Left ventricle myocardium inferior (tissue), 1 donor: ENCODE measurements at regions not wholly inside any gene's neighbourhood (a gene's known extent, or its start where the extent isn't known, plus 50 kb on each side); places are given as distances from the start of the nearest gene placed in this dataset.

Experiments used
- DNase-seq: peaks from one replicate; pipeline ENCODE4 v3.0.0-alpha.2; 2020
- H3K27ac ChIP-seq: fragments of 200-600 bp; replicated peaks from 2 replicates; pipeline ENCODE4 v1.8.0; 2021
- H3K27me3 ChIP-seq: fragments of 200-600 bp; 2 replicates; pipeline ENCODE4 v1.8.0; 2021; ENCODE audit warnings: low read depth
- H3K36me3 ChIP-seq: fragments of 200-600 bp; 2 replicates; pipeline ENCODE4 v1.8.0; 2021
- H3K4me1 ChIP-seq: fragments of 200-600 bp; 2 replicates; pipeline ENCODE4 v1.8.0; 2021
- H3K4me3 ChIP-seq: fragments of 200-600 bp; 2 replicates; pipeline ENCODE4 v1.8.0; 2021; ENCODE audit warnings: mild to moderate bottlenecking, moderate library complexity
- H3K9me3 ChIP-seq: fragments of 200-600 bp; replicated peaks from 2 replicates; pipeline ENCODE4 v1.8.0; 2021
- intact Hi-C: fragments of 100-400 bp; cut with micrococcal nuclease; formaldehyde crosslinking; loops from one replicate; pipeline ENCODE4 v1.11.0; 2022
- TF ChIP-seq, protein P1 (sequence below): fragments of 200-600 bp; IDR thresholded peaks from 2 replicates; pipeline ENCODE4 v1.8.0; 2021; ENCODE audit warnings: antibody characterized with exemption, mild to moderate bottlenecking, borderline replicate concordance
- donor health status: DM: no; HTN: yes; CAD: no; lungs with severe emphysema.

DNA sequence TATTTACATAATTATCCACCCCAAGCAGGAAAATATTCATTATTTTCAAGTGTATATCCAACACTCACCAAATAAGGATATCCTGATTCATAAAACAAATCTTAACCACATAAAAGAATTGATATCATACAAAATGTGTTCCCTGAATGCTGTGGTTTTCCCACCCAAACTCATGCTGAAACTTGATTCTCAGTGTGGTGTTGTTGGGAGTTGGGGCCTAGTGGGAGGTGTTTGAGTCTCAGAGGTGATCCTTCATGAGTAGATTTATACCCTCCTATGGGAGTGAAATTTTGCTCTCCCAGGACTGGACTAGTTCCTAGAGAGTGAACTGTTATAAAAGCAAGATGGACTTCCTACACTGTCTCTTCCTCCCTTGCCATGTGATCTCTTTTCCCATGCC is 1028.3 kb downstream of the SORCS1 start:
- TF ChIP-seq, protein P1, sequence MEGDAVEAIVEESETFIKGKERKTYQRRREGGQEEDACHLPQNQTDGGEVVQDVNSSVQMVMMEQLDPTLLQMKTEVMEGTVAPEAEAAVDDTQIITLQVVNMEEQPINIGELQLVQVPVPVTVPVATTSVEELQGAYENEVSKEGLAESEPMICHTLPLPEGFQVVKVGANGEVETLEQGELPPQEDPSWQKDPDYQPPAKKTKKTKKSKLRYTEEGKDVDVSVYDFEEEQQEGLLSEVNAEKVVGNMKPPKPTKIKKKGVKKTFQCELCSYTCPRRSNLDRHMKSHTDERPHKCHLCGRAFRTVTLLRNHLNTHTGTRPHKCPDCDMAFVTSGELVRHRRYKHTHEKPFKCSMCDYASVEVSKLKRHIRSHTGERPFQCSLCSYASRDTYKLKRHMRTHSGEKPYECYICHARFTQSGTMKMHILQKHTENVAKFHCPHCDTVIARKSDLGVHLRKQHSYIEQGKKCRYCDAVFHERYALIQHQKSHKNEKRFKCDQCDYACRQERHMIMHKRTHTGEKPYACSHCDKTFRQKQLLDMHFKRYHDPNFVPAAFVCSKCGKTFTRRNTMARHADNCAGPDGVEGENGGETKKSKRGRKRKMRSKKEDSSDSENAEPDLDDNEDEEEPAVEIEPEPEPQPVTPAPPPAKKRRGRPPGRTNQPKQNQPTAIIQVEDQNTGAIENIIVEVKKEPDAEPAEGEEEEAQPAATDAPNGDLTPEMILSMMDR = no peak
- Histone ChIP-seq H3K36me3 (no peaks in the 10 kb centered on the region), H3K4me1 (no peaks in the 10 kb centered on the region), H3K27ac (no peak overlapping the region), H3K9me3 (no peaks in the 10 kb centered on the region), H3K27me3 (no peaks in the 10 kb centered on the region), H3K4me3 (no peak overlapping the region)
- intact Hi-C loops = no loop called here
- no peak for DNase-seq

DNA sequence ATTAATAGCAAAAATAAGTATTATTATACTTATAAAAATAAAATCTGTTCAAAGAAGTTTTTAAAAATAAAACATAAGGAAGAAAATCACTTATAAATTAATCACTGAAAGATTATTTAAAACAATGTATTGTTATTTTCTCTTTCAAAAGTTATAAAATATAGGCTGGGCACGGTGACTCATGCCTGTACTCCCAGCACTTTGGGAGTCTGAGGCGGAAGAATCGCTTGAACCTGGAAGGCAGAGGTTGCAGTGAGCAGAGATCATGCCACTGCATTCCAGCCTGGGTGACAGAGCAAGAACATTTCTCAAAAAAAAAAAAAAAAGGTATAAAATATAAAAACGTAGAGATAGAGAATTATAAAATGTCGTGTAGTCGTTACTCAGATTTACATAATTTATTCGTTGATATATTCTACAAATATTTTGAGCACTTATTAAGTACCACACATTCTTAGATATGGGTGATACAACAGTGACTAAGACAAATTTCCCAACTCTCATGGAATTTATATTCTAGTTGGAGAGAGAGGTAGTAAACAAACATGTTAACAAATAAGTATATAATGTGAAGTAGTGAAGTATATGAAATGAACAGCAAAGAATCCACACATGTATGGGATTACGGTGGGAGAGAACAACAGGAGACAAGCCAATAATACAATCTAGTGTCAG is 1030.0 kb downstream of the SORCS1 start:
- Histone ChIP-seq H3K4me1 (no peaks in the 10 kb centered on the region), H3K27me3 (no peaks in the 10 kb centered on the region), H3K27ac (no peak overlapping the region), H3K36me3 (no peaks in the 10 kb centered on the region), H3K9me3 (no peaks in the 10 kb centered on the region), H3K4me3 (no peak overlapping the region)
- intact Hi-C loops = no loop called here
- no peak for DNase-seq
- TF ChIP-seq, protein P1 = no peak

DNA sequence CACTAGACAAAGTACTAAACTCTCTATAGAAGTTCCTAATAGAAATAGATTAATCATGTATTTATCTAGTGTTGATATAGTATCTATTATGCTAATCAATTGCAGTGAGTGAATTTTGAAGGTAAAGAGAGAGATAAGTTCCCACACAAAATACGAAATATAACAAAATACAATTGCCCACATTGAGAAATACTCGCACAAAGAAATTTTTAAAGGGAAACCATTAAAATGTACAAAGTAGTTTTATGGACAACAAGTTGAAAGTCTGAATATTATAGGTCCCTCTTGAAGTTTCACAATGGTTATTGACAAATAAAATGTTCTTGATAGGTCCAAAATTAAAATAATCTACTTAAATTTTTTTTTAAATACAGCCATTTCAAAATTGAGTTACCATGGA is 1031.1 kb downstream of the SORCS1 start:
- DNase-seq = no peak
- H3K4me3 ChIP-seq = no peak overlapping the region
- H3K27me3 ChIP-seq = no peaks in the 10 kb centered on the region
- intact Hi-C loops = no loop called here
- no peak overlapping the region for H3K27ac ChIP-seq
- no peaks in the 10 kb centered on the region for H3K9me3 ChIP-seq
- no peaks in the 10 kb centered on the region for H3K4me1 ChIP-seq
- TF ChIP-seq, protein P1 = no peak
- no peaks in the 10 kb centered on the region for H3K36me3 ChIP-seq

DNA sequence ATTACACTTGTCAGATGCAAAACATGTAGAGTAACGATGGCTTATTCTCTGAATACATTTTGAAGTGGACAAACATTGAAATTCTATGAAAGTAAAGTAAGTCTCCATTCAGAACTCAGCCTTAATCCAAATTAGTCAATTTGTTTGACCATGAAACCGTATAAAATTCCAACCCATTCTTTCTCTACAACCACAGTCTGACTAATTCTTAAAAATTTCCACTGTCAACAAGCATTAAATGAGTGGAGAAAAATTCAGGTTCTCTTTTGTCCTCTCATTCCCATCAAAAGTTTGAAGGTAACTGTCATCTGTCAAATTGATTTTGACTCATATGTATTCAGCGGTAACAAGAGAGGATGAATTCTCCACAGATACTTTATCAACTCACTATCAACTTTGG is 1031.5 kb downstream of the SORCS1 start:
- no peaks in the 10 kb centered on the region for H3K4me1 ChIP-seq
- no peak overlapping the region for H3K27ac ChIP-seq
- H3K36me3 ChIP-seq = no peaks in the 10 kb centered on the region
- TF ChIP-seq, protein P1 = no peak
- no peak for DNase-seq
- H3K27me3 ChIP-seq = no peaks in the 10 kb centered on the region
- no peaks in the 10 kb centered on the region for H3K9me3 ChIP-seq
- no peak overlapping the region for H3K4me3 ChIP-seq
- intact Hi-C loops = no loop called here

DNA sequence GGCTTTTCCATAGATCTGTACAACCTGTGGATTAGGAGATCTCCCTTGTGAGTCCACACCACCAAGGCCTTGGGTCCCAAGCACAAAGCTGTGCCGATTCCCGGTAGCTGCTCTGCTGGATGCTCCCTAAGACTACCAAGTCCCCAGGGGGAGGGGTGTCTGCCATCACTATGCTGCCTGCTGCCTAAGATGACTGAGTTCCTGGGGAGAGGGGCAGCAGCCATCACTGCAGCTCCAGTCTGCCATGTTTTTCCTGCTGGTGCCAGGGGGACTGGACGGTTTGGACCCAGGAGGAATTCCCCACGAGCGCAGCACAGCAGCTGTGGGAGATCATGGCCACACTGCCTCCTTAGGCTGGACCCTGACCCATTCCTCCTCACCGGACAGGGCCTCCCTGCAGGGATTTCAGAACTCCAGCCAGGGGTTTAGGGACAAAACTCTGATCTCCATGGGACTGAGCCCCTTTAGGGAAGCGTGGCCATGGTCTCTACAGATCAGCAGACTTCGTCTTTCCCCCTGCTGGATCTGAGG is 1049.8 kb downstream of the SORCS1 start:
- TF ChIP-seq, protein P1 = no peak
- DNase-seq = no peak
- no peaks in the 10 kb centered on the region for H3K4me1 ChIP-seq
- intact Hi-C loops = no loop called here
- H3K27ac ChIP-seq = no peak overlapping the region
- no peak overlapping the region for H3K4me3 ChIP-seq
- no peaks in the 10 kb centered on the region for H3K36me3 ChIP-seq
- H3K9me3 ChIP-seq = peaks cover 46% of the 10 kb centered on the region
- no peaks in the 10 kb centered on the region for H3K27me3 ChIP-seq
